Effector CD8-positive, alpha-beta T cell (primary cell): ENCODE measurements at regions not wholly inside any gene's neighbourhood (a gene's known extent, or its start where the extent isn't known, plus 50 kb on each side); places are given as distances from the start of the nearest gene placed in this dataset.
"Not testable (repeated sequence)": the region's sequence is repeated elsewhere in the genome, so short reads cannot be mapped to it uniquely, and the experiment has no call there.

ENCODE experiments used
- DNase-seq: peaks from one replicate; lab custom pipeline; 2025; lab: John Stamatoyannopoulos, UW

DNA sequence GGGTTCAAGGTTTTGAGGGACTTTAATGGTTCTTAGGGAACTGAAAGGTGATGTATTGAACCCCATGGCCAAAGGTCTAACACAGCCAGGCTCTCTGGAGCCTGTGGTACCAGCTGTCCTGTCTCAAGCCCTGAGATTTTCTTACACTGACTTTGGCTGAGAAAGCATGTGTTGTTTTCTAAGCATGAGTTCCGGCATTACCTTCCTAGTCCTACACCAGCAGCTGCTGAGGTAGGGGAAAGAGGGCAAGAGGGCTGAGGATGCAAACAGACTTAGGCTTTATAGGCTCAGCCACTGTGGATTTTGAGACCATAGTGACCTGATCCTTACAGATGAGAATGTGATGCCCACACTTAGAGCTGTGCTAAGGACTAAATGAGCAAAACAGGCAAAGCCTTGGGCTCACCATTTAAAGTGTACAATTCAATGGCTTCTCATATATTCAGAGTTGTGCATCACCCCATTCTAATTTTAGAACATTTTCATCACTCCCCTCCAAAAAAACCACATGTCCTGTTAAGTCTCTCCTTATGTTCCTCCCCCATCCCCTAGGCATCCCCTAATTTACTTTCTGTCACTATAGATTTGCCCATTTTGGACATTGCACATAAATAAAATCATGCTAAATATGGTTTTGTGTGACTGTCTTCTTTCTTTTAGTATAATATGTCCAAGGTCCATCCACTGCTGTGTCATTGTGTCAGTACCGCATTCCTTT is 99.7 kb upstream of the OTOS start:
- no peak for DNase-seq

- DNase-seq, result no peak
Measured at GRCh38 chr2:240240781-240241180, 100.3 kb upstream of the OTOS start.

DNA sequence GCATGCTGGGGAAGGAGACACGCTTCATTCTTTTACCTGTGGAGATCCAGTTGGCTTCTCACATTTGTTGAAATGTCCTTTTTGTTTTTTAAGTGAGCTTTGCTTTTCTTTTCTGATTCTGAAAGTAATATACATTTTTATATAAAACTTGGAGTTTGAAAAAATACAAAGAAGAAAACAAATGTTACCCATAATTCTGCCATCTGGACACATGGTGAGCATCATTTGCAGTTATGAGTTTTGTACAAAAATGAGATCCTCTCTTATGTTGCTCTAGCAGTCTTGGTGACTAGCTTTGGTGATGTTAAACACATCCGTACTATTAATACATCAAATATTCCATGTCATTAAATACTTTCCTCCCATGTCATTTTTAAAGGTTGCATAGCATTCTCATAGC is 101.1 kb upstream of the OTOS start:
- no peak for DNase-seq

- not testable (repeated sequence) for DNase-seq
Measured at GRCh38 chr2:240243049-240243448, 102.6 kb upstream of the OTOS start.

GRCh38 chr2:240244543-240244942 is 104.1 kb upstream of the OTOS start:
- no peak for DNase-seq

GRCh38 chr2:240245184-240245583 is 104.7 kb upstream of the OTOS start:
- no peak for DNase-seq

GRCh38 chr2:240245706-240246105 is 105.2 kb upstream of the OTOS start:
- no peak for DNase-seq

DNA sequence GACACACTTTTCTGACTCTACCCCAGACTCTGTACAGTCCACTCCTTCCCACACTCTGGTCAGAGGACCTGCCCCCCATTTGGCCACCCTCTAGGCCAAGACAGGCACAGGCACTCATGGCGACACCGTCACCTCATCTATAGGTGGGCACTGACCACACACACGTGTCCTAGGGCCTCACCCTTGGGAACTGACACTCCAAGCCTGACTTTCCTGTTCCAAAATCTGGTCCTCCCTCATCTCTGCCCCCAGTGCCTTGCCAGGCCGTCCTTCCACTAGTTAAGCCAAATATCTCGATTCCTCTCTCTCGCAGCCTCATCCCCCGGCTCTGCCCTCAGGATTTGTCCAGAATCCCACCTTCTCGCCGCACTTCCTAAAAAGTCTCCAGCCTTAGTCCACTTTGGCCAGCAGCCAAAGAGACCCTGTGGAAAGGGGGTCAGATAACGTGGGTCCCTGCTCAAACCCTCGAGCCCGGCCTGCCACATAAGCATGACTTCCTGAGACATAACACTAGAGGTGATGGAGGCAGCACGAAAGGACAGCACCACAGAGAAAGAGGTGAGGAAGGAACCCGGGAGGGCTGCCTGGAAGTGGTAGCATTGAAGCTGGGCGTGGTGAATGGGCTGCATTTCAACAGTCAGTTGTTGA is 105.8 kb upstream of the OTOS start:
- DNase-seq, result no peak

- no peak for DNase-seq
Measured at GRCh38 chr2:240247241-240247867, 106.9 kb upstream of the OTOS start.

DNA sequence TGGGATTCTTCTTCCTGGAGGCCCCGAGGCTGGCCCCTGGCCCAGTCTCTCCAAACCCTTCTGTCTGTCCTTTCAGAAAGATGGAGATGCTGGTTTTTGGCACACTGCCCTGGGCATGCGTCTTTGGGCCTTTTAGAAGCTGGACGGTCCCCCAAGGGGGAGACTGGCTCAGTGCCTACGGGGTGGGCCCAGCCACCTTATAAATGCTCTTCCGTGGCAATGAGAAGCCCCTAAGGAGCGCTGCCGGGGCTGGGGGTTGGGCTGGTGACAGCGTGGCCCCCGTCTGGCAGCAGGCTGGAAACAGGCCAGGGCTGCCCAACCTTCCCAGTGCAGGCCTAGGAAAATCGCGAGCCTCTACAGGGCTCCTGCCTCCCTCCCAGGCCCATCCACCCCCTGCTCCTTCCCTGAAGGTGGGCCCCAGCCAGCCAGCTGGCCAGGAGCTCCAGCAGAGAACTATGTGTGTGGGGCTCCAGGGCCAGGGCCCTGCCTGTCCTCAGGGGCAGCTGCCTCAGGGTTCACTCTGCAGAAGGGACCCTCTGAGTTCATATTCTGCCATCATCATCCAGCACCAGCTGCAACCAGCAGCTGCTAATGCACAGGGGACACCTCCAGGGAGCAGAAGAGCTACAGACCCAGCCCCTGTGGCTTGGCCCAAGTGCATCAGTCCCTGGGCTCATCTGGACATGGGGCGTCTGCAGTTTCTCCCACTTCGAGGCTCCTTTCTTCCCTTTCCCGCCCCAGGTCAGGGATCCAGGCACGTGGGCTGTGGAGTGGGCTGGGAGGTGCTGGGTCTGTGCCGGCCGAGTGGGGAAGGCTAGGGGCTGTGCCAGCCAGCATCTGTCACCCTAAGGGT is 107.6 kb upstream of the OTOS start:
- no peak for DNase-seq

DNA sequence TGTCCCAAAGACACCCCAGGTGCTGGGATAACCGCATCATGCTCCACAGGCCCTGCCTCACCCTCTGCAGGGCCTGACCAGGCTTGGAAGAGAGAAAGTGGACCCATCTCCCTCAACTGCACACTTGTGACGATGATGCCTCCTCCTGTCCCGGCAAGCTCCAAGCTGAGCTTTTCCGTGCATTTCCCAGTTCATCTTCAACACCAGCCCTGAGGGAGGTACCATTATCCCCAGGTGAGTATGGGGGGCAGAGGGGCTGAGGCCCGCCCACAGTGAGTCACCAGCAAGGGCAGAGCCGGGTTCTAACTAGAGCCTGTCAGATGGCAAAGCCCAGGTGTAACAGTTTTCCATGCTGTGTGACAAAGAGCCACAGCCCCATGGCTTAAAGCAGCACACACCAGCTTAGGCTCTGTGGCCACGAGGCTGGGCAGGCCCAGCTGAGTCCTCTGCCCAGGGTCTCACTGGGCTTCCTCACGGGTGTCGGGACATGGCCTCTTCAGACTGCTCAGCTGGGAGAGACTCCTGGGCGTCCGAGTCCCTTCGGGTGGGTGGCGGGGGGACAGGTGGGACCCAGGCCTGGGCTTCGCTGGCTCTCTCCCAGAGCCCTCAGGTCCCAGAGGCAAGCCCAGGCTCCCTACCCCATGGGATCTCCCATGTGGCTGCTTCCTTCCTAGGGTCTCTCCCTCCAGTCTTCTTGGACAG is 108.4 kb upstream of the OTOS start:
- DNase-seq, result no peak

GRCh38 chr2:240249423-240250149 is 109.1 kb upstream of the OTOS start:
- DNase-seq, result no peak

GRCh38 chr2:240250150-240250984 is 109.9 kb upstream of the OTOS start:
- DNase-seq, result no peak

DNA sequence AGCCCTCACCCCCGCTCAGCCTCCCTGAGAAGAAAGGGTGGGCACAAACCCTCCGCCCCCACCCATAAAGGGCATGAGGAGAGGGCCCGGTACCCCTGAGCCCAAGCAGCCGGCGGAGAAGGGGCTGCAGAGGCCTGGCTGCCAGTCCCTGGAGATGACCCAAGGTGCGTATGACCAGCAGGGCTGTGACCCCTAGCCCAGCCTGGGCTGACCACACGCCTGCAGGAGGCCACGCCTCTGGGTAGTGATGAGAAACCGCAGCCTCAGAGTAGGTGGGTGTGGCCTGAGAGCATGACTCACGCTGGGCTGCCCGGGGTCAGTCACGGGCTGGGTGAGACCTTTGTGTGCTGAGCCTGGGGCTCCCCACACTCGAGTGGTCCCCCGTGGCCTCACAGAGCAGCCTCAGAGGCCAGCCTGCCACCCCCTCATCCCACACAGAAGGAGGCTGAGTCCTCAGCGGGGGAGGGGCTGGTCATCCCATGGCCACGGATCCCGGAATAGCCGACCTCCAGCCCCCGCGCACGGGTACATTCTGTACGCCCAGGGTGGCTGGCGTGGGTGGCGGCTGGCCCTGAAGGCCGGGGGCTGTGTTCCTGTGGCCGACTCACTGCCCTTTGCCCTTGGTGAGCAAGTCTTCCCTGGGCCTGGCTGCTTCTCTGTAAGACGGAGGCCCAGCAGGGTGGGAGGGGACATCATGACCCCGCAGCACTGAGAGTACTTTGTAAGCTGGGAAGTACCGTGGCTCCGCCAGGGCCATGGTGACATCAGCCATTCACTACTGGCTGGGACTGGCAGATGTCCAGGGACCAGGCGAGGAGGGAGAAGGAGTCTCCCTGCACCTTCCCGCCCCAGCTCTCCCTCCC is 110.8 kb upstream of the OTOS start:
- no peak for DNase-seq

- DNase-seq, result no peak
Measured at GRCh38 chr2:240251848-240252190, 111.4 kb upstream of the OTOS start.

DNA sequence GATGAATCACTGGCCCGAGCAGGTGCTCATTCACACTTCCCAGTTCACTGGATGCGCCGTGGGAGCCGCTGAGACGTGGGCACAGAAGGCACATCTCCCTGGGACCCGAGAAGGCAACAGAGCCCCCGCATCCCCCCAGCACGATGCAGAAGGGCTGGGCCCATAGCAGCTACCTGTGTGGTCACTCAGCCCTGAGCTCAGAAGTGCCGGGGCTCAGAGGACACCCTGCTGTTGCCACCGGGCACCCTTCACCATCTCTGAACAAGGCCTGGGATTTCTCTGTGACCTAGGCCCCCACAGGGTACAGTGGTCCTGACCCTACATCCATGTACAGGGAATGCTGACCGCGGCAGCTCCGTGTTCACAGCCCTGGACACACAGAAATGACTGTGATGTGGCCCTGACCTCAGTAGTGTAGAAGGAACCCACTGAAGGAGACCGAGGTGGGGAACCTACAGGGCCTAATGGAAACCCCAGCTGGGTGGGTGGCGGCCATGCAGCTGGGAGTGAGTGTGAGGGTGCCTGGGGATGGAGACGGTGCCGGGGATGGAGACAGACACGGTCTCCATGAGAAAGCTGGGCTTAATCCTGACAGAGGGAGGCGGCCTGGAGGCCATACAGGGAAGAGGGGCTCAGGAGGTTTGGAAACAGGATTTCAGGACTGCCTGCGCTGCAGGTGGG is 111.9 kb upstream of the OTOS start:
- DNase-seq, result no peak

GRCh38 chr2:240252872-240253511 is 112.5 kb upstream of the OTOS start:
- no peak for DNase-seq

DNA sequence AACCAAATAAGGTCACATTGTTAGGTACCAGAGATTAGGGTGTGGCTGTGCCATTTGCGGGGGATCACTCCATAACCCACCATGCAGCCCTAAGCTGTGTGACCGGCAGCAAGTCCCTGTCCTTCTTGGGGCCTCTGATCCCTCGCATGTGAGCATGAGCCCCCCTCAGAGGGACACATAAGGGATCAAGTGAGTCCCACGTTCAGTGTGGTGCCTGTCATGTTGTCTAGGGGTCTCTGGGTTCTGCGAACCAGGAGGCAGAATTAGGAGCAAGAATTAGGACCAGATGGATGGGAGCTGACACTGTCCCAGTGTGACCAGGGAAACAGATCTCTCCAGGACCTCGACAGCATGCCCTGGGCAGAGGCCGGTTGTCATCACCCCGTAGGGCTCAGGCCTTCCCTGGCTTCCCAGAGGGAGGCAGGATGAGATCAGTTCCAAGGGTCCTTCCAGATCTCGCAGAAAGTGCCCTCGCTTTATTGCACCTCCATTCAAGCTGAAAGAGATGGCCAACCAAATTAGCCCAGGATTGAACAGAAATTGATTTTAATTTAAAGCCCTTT is 113.2 kb upstream of the OTOS start:
- DNase-seq, result no peak
